ENCODE measurements at regions not wholly inside any gene's neighbourhood (a gene's known extent, or its start where the extent isn't known, plus 50 kb on each side); places are given as distances from the start of the nearest gene placed in this dataset.

DNA sequence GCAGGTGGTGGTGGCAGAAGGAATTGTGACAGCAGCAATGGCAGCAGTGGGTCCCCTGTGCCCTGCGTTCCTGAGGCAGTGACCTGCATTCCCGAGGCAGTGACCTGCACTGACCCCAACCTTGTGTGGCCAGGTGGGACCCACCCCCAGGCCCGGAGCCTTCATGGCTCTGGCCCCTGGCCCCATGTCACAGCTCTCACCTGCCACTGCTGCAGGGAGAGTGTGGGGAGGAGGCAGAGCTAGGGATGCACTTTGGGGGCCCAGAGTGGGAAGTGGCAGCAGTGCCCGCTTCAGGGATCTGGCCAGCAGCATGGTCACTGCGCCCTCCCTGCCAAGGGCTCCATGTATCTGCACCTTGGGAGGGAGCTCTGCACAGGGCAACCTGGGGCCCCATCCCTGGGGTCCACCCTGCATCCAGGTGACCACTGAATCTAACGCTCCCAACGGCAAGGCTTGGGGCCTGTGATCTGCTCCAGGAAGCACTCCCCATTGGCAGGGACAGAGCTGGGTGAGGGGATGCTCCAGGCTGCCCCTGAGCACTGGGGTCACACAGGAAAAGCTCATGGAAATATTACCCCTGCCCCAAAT, 618.6 kb downstream of the RWDD3 start:
- TF ChIP-seq, protein P1, sequence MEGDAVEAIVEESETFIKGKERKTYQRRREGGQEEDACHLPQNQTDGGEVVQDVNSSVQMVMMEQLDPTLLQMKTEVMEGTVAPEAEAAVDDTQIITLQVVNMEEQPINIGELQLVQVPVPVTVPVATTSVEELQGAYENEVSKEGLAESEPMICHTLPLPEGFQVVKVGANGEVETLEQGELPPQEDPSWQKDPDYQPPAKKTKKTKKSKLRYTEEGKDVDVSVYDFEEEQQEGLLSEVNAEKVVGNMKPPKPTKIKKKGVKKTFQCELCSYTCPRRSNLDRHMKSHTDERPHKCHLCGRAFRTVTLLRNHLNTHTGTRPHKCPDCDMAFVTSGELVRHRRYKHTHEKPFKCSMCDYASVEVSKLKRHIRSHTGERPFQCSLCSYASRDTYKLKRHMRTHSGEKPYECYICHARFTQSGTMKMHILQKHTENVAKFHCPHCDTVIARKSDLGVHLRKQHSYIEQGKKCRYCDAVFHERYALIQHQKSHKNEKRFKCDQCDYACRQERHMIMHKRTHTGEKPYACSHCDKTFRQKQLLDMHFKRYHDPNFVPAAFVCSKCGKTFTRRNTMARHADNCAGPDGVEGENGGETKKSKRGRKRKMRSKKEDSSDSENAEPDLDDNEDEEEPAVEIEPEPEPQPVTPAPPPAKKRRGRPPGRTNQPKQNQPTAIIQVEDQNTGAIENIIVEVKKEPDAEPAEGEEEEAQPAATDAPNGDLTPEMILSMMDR (IDR thresholded peaks at IDR 0.05), result no peak
- TF ChIP-seq POLR2A (IDR thresholded peaks at IDR 0.05) (no peak), POLR2AphosphoS5 (IDR thresholded peaks at IDR 0.05) (no peak), EP300 (IDR thresholded peaks at IDR 0.05; ENCODE audit: low read depth) (no peak)
